ENCODE measurements at regions not wholly inside any gene's neighbourhood (a gene's known extent, or its start where the extent isn't known, plus 50 kb on each side); places are given as distances from the start of the nearest gene placed in this dataset.

DNA sequence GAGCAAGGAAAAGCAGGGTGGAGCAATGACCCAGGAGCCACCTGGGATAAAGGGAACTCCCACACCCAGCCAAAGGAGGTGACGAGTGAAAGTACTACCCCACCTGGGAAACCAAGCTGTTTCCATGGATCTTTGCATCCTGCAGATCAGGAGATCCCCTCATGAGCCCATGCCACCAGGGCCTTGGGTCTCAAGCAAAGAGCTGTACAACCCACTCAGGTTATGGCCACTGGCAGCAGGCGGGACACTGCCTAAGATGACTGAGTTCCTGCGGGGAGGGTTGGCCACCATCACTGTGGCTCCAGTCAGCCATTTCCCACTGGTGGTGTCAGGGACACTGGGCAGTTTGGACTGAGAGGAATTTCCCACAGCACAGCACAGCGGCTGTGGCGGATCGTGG is 225.7 kb downstream of the CDH9 start:
- TF ChIP-seq CTCF (IDR thresholded peaks at IDR 0.05; ENCODE audit: insufficient read depth, low read depth, low read length): no peak
- no peak for TF ChIP-seq EZH2 (IDR thresholded peaks at IDR 0.05; ENCODE audit: insufficient read depth, low read length)

Measured in astrocyte (in vitro differentiated cells and primary cell).